Loucy (cell line): ENCODE measurements at regions not wholly inside any gene's neighbourhood (a gene's known extent, or its start where the extent isn't known, plus 50 kb on each side); places are given as distances from the start of the nearest gene placed in this dataset.

Source experiments
- EZH2phosphoT487 ChIP-seq: fragments of 200-600 bp; IDR thresholded peaks from 2 replicates; pipeline ENCODE4 v1.6.1; 2018; ENCODE audit warnings: antibody characterized with exemption, mild to moderate bottlenecking, moderate library complexity, borderline replicate concordance
- TF ChIP-seq, protein P1 (sequence below): fragments of 200-600 bp; sonication (generic); conservative IDR thresholded peaks from 2 replicates; pipeline ENCODE4 v1.5.1; 2014; ENCODE audit warnings: mild to moderate bottlenecking, antibody characterized with exemption, low read length

DNA sequence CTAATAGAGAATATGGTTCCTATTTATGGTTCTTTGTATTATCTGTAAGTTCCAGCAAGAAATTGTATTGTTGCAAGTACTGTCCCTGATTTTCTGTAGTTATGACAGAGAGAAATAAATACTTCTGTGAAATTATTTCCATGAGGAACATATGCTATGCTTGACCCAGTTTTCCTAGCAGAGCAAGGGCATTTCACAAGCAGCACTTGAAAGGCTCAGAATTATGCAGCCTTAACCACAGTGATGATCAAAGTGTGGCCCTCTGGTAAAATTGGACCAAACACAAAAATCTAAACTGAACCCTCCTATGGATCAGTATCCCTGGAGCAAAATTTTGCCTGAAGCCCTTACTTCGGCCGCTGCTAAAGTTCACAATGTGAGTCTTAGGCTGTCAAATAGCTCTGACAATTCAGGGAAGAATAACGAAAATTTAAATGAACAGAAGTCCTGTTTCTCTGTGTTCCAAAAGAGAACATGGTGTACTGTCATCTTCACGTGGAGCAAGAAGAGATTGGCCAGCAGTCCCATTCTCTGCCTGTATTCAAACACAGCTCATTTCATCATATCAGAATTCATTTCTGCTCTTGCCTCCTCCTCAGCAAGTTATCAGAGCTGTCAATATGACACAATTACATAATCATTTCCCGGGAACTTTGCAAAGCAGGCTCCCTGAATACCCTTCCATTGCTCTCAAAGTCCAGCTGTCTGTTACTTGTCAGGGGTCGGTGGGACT, 471.9 kb downstream of the RPS29 start:
- TF ChIP-seq, protein P1, sequence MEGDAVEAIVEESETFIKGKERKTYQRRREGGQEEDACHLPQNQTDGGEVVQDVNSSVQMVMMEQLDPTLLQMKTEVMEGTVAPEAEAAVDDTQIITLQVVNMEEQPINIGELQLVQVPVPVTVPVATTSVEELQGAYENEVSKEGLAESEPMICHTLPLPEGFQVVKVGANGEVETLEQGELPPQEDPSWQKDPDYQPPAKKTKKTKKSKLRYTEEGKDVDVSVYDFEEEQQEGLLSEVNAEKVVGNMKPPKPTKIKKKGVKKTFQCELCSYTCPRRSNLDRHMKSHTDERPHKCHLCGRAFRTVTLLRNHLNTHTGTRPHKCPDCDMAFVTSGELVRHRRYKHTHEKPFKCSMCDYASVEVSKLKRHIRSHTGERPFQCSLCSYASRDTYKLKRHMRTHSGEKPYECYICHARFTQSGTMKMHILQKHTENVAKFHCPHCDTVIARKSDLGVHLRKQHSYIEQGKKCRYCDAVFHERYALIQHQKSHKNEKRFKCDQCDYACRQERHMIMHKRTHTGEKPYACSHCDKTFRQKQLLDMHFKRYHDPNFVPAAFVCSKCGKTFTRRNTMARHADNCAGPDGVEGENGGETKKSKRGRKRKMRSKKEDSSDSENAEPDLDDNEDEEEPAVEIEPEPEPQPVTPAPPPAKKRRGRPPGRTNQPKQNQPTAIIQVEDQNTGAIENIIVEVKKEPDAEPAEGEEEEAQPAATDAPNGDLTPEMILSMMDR, result no peak
- TF ChIP-seq EZH2phosphoT487, result no peak
